ENCODE measurements at regions not wholly inside any gene's neighbourhood (a gene's known extent, or its start where the extent isn't known, plus 50 kb on each side); places are given as distances from the start of the nearest gene placed in this dataset.

DNA sequence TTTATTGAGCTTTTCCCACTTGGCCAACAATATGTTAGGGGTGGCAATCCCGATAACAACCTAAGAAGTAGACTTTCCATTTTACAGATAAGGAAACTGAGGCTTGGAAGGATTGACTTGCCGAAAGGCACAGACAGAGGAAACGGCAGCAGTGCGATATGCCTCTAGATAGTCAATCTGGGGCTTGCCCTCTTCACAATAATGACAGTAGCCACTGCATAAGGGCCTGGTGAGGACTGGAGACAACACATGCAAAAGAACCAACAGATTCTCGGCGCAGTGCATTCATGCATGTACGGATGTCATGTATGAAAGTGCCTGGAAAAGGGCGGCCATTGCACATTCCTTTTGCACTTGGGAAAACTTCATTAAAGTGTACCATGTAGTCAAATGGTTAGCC lies 811.2 kb downstream of the RNF144A start:
- Histone ChIP-seq H3K36me3 (ENCODE audit: control insufficient read depth in 4 of 4, insufficient read depth in 3 of 4, low read depth in 1 of 4, low read length in 3 of 4) (no peaks in the 10 kb centered on the region), H3K27me3 (ENCODE audit: control insufficient read depth in 4 of 4, insufficient read depth in 4 of 4, low read length in 3 of 4) (no peaks in the 10 kb centered on the region), H3K4me3 (ENCODE audit: low read depth in 1 of 3, low read length in 3 of 3) (no peak overlapping the region), H3K9me3 (ENCODE audit: control insufficient read depth in 4 of 4, low read length in 3 of 4) (no peaks in the 10 kb centered on the region), H3K9ac (ENCODE audit: low read depth in 1 of 2, low read length in 2 of 2) (no peak overlapping the region), H3K4me1 (ENCODE audit: control insufficient read depth in 4 of 4, insufficient read depth in 4 of 4, low read length in 3 of 4) (no peaks in the 10 kb centered on the region), H3K27ac (ENCODE audit: low read depth in 1 of 2, low read length in 2 of 2) (no peak overlapping the region)
- TF ChIP-seq YY1 (IDR thresholded peaks at IDR 0.05) (no peak), HNF4A (conservative IDR thresholded peaks at IDR 0.05) (no peak), NR2F2 (IDR thresholded peaks at IDR 0.05) (no peak), FOXA2 (IDR thresholded peaks at IDR 0.05) (no peak), RXRA (IDR thresholded peaks at IDR 0.05) (no peak), FOXA1 (IDR thresholded peaks at IDR 0.05) (no peak), JUND (IDR thresholded peaks at IDR 0.05) (no peak), HNF4G (IDR thresholded peaks at IDR 0.05) (no peak), TAF1 (conservative IDR thresholded peaks at IDR 0.05) (no peak), EGR1 (IDR thresholded peaks at IDR 0.05; ENCODE audit: low read depth in 2 of 2) (no peak), GABPA (IDR thresholded peaks at IDR 0.05 in 1 of 2, conservative IDR thresholded peaks at IDR 0.05 in 1 of 2) (no peak), RAD21 (IDR thresholded peaks at IDR 0.05) (no peak)
- TF ChIP-seq, protein P1, sequence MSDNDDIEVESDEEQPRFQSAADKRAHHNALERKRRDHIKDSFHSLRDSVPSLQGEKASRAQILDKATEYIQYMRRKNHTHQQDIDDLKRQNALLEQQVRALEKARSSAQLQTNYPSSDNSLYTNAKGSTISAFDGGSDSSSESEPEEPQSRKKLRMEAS (IDR thresholded peaks at IDR 0.05) = no peak
- TF ChIP-seq, protein P2, sequence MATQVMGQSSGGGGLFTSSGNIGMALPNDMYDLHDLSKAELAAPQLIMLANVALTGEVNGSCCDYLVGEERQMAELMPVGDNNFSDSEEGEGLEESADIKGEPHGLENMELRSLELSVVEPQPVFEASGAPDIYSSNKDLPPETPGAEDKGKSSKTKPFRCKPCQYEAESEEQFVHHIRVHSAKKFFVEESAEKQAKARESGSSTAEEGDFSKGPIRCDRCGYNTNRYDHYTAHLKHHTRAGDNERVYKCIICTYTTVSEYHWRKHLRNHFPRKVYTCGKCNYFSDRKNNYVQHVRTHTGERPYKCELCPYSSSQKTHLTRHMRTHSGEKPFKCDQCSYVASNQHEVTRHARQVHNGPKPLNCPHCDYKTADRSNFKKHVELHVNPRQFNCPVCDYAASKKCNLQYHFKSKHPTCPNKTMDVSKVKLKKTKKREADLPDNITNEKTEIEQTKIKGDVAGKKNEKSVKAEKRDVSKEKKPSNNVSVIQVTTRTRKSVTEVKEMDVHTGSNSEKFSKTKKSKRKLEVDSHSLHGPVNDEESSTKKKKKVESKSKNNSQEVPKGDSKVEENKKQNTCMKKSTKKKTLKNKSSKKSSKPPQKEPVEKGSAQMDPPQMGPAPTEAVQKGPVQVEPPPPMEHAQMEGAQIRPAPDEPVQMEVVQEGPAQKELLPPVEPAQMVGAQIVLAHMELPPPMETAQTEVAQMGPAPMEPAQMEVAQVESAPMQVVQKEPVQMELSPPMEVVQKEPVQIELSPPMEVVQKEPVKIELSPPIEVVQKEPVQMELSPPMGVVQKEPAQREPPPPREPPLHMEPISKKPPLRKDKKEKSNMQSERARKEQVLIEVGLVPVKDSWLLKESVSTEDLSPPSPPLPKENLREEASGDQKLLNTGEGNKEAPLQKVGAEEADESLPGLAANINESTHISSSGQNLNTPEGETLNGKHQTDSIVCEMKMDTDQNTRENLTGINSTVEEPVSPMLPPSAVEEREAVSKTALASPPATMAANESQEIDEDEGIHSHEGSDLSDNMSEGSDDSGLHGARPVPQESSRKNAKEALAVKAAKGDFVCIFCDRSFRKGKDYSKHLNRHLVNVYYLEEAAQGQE (IDR thresholded peaks at IDR 0.05) = no peak
- TF ChIP-seq, protein P3, sequence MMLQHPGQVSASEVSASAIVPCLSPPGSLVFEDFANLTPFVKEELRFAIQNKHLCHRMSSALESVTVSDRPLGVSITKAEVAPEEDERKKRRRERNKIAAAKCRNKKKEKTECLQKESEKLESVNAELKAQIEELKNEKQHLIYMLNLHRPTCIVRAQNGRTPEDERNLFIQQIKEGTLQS (IDR thresholded peaks at IDR 0.05) = no peak
- TF ChIP-seq, protein P4, sequence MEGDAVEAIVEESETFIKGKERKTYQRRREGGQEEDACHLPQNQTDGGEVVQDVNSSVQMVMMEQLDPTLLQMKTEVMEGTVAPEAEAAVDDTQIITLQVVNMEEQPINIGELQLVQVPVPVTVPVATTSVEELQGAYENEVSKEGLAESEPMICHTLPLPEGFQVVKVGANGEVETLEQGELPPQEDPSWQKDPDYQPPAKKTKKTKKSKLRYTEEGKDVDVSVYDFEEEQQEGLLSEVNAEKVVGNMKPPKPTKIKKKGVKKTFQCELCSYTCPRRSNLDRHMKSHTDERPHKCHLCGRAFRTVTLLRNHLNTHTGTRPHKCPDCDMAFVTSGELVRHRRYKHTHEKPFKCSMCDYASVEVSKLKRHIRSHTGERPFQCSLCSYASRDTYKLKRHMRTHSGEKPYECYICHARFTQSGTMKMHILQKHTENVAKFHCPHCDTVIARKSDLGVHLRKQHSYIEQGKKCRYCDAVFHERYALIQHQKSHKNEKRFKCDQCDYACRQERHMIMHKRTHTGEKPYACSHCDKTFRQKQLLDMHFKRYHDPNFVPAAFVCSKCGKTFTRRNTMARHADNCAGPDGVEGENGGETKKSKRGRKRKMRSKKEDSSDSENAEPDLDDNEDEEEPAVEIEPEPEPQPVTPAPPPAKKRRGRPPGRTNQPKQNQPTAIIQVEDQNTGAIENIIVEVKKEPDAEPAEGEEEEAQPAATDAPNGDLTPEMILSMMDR (IDR thresholded peaks at IDR 0.05; ENCODE audit: low read depth, low read length, missing input control) = no peak
- TF ChIP-seq, protein P5, sequence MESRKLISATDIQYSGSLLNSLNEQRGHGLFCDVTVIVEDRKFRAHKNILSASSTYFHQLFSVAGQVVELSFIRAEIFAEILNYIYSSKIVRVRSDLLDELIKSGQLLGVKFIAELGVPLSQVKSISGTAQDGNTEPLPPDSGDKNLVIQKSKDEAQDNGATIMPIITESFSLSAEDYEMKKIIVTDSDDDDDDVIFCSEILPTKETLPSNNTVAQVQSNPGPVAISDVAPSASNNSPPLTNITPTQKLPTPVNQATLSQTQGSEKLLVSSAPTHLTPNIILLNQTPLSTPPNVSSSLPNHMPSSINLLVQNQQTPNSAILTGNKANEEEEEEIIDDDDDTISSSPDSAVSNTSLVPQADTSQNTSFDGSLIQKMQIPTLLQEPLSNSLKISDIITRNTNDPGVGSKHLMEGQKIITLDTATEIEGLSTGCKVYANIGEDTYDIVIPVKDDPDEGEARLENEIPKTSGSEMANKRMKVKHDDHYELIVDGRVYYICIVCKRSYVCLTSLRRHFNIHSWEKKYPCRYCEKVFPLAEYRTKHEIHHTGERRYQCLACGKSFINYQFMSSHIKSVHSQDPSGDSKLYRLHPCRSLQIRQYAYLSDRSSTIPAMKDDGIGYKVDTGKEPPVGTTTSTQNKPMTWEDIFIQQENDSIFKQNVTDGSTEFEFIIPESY (IDR thresholded peaks at IDR 0.05) = no peak
- DNase-seq (ENCODE audit: low spot score) = no peak
- 96% methylated on average over 8 of the region's 8 CpGs for WGBS

DNA sequence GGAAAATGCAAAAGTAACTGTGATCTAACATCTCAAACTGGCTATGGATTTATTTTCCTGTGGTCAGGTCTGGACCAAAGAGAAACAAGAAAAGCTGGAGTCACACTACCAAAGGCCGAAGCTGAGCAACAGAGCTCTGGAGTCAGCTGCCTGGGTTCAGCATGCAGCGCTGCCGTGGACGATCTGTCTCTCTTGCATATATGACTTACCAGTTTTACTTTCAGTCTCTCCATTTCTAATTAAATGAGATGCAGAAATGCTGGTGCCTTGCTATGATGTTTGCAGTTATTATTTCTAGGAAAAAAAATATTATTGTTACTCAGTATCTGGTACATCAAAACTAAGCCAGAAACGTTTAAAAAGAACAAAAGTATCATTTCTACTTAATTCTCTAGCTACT lies 813.2 kb downstream of the RNF144A start:
- no peak overlapping the region for H3K9ac ChIP-seq (ENCODE audit: low read depth in 1 of 2, low read length in 2 of 2)
- 86% methylated on average over 5 of the region's 5 CpGs for WGBS
- H3K4me1 ChIP-seq (ENCODE audit: control insufficient read depth in 4 of 4, insufficient read depth in 4 of 4, low read length in 3 of 4) = no peaks in the 10 kb centered on the region
- H3K27ac ChIP-seq (ENCODE audit: low read depth in 1 of 2, low read length in 2 of 2) = no peak overlapping the region
- H3K4me3 ChIP-seq (ENCODE audit: low read depth in 1 of 3, low read length in 3 of 3) = no peak overlapping the region
- no peak for DNase-seq (ENCODE audit: low spot score)
- H3K9me3 ChIP-seq (ENCODE audit: control insufficient read depth in 4 of 4, low read length in 3 of 4) = no peaks in the 10 kb centered on the region
- H3K27me3 ChIP-seq (ENCODE audit: control insufficient read depth in 4 of 4, insufficient read depth in 4 of 4, low read length in 3 of 4) = no peaks in the 10 kb centered on the region
- no peaks in the 10 kb centered on the region for H3K36me3 ChIP-seq (ENCODE audit: control insufficient read depth in 4 of 4, insufficient read depth in 3 of 4, low read depth in 1 of 4, low read length in 3 of 4)
- TF ChIP-seq, protein P4 (IDR thresholded peaks at IDR 0.05; ENCODE audit: low read depth, low read length, missing input control) = no peak
- no peak for TF ChIP-seq YY1 (IDR thresholded peaks at IDR 0.05)
- no peak for TF ChIP-seq NR2F2 (IDR thresholded peaks at IDR 0.05)
- no peak for TF ChIP-seq SP1 (IDR thresholded peaks at IDR 0.05)
- no peak for TF ChIP-seq FOXA1 (IDR thresholded peaks at IDR 0.05)
- no peak for TF ChIP-seq RAD21 (IDR thresholded peaks at IDR 0.05)
- TF ChIP-seq FOXA2 (IDR thresholded peaks at IDR 0.05) = no peak
- no peak for TF ChIP-seq RXRA (IDR thresholded peaks at IDR 0.05)
- no peak for TF ChIP-seq TAF1 (conservative IDR thresholded peaks at IDR 0.05)
- TF ChIP-seq, protein P5 (IDR thresholded peaks at IDR 0.05) = no peak
- TF ChIP-seq, protein P3 (IDR thresholded peaks at IDR 0.05) = no peak
- no peak for TF ChIP-seq GABPA (IDR thresholded peaks at IDR 0.05 in 1 of 2, conservative IDR thresholded peaks at IDR 0.05 in 1 of 2)
- no peak for TF ChIP-seq HNF4G (IDR thresholded peaks at IDR 0.05)
- no peak for TF ChIP-seq EGR1 (IDR thresholded peaks at IDR 0.05; ENCODE audit: low read depth in 2 of 2)
- TF ChIP-seq, protein P1 (IDR thresholded peaks at IDR 0.05) = no peak
